Psoas muscle (tissue), 7 donors: ENCODE measurements at regions not wholly inside any gene's neighbourhood (a gene's known extent, or its start where the extent isn't known, plus 50 kb on each side); places are given as distances from the start of the nearest gene placed in this dataset.
"Not testable (repeated sequence)": the region's sequence is repeated elsewhere in the genome, so short reads cannot be mapped to it uniquely, and the experiment has no call there.

Source experiments
- ATAC-seq, 4 donors: fragments of 200-7000 bp; cut with Tn5 transposase; one replicate each; pipeline ENCODE4 v1.9.1; 2020; ENCODE audit warnings: moderate library complexity in 3 of 4, mild to moderate bottlenecking in 2 of 4
- DNase-seq, 2 donors: peaks; one replicate each; pipeline ENCODE4 v3.0.0-alpha.2; 2020
- H3K27ac ChIP-seq: fragments of 200-600 bp; one replicate; pipeline ENCODE4 v1.8.0; 2022
- H3K27me3 ChIP-seq, 3 donors: fragments of 200-600 bp in 1 of 3; one replicate each; pipeline versions ENCODE4 v1.6.1 to v1.8.0; 2013 to 2022; ENCODE audit warnings: low read length in 2 of 3, mild to moderate bottlenecking in 2 of 3, moderate library complexity in 1 of 3; ENCODE audit not compliant: insufficient read depth in 3 of 3
- H3K36me3 ChIP-seq, 2 donors: fragments of 200-600 bp in 1 of 2; one replicate each; pipeline versions ENCODE4 v1.6.1 to v1.8.0; 2013 to 2022; ENCODE audit warnings: low read depth in 1 of 2, mild to moderate bottlenecking in 1 of 2, moderate library complexity in 1 of 2; ENCODE audit not compliant: insufficient read depth in 1 of 2
- H3K4me1 ChIP-seq: fragments of 200-600 bp; one replicate; pipeline ENCODE4 v1.8.0; 2022
- H3K4me3 ChIP-seq: fragments of 200-600 bp; one replicate; pipeline ENCODE4 v1.8.0; 2022; ENCODE audit warnings: mild to moderate bottlenecking
- H3K9me3 ChIP-seq: fragments of 200-600 bp; one replicate; pipeline ENCODE4 v1.8.0; 2022
- CTCF ChIP-seq: fragments of 200-600 bp; IDR thresholded peaks from one replicate; pipeline ENCODE4 v1.8.0; 2022; ENCODE audit warnings: antibody characterized with exemption
- WGBS, 3 donors: extraction: QIAGEN DNeasy Blood & Tissue Kit; methylation state at CpG; one replicate each; pipeline versions ENCODE4 v1.1.6 to v1.1.7; 2013; 5-methylcytosine and 5-hydroxymethylcytosine counted together
- intact Hi-C, 2 donors: fragments of 100-400 bp; cut with DNase I; formaldehyde crosslinking; loops; one replicate each; pipeline versions ENCODE4 v1.11.0 to v1.14.2; 2022
- donor health status: healthy with polysubstance abuse.
- donor health status: DM: no; HTN: no; CAD: no; lungs with moderate emphysema.
- donor health status: Bipolar disorder and iron deficiency.
- donor health status: healthy.
- donor health status: DM: yes; HTN: yes; CAD: no.
- donor health status: DM: no; HTN: no; CAD: no.
- donor health status: DM: yes; HTN: yes; CAD: no.

- Histone ChIP-seq H3K9me3 (no peaks in the 10 kb centered on the region), H3K4me1 (no peaks in the 10 kb centered on the region), H3K4me3 (no peak overlapping the region), H3K36me3 (peaks cover 0 to 9% of the 10 kb centered on the region in 2 donors), H3K27ac (no peak overlapping the region), H3K27me3 (no peaks in the 10 kb centered on the region)
- TF ChIP-seq CTCF = no peak
- DNase-seq (no peak), ATAC-seq (no peak)
- 92 to 93% (median 92%) methylated on average over 7 of the region's 7 CpGs for WGBS, 3 donors
- intact Hi-C loops = no loop called here
Observed at GRCh38 chr2:144006139-144006538, 513.8 kb downstream of the ZEB2 start.

DNA sequence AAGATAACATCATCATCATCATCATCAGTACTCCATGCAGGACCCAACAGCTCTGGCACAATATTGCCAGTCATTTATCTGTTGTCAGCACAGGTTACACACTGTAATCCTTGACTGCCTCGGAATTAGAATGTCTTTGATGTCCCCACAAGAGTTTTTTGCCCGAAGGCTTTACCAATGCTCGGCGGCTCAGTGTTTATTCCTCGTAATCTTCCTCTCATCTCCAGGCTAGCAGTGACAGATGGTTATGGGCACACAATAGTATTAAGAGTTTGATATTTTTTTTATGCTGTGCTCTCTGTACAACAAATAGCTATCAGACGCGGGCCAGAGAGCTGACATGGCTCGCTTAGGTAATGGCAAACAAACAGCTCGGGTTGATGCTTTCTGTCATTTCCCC, 515.2 kb downstream of the ZEB2 start:
- intact Hi-C loops = no loop called here
- DNase-seq (no peak), ATAC-seq (no peak)
- TF ChIP-seq CTCF = no peak
- WGBS, 3 donors = 71 to 88% (median 77%) methylated on average over 9 of the region's 9 CpGs
- Histone ChIP-seq H3K27me3 (no peaks in the 10 kb centered on the region), H3K27ac (no peak overlapping the region), H3K36me3 (peaks cover 0 to 9% of the 10 kb centered on the region in 2 donors), H3K9me3 (no peaks in the 10 kb centered on the region), H3K4me3 (no peak overlapping the region), H3K4me1 (no peaks in the 10 kb centered on the region)

DNA sequence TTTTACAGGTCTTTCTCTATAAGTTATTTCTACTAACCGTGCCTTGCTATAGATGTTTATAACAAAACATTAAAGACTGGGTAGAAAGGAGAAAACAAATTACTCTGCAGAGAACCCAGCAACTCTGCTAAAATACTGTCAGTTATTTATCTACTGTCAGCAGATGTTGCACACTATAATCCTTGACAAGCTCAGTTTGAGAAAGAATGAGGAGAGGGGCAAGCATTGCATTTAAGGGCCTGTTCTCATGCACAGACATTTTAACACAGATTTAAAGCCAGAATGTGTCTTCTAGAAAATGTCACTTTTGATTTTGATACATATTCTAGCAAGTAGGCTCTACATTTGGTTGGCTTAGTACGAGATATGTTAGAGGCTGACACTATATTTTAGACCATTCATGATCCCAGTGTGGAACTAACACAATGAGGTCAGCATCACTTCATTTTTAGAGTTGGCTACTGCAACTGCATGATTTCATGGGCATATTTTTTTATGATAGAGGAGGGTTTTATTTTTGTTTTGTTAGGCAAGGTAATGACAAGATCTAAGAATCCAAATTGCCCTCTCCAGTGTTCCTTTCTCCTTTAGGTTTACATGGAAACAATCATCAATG, 516.4 kb downstream of the ZEB2 start:
- Histone ChIP-seq H3K27ac (no peak overlapping the region), H3K27me3 (no peaks in the 10 kb centered on the region), H3K4me3 (no peak overlapping the region), H3K4me1 (no peaks in the 10 kb centered on the region), H3K36me3 (peaks cover 0 to 9% of the 10 kb centered on the region in 2 donors), H3K9me3 (no peaks in the 10 kb centered on the region)
- DNase-seq (no peak), ATAC-seq (no peak)
- WGBS, 3 donors = 75 to 86% (median 78%) methylated on average over 2 of the region's 2 CpGs
- no peak for TF ChIP-seq CTCF
- intact Hi-C loops = no loop called here

DNA sequence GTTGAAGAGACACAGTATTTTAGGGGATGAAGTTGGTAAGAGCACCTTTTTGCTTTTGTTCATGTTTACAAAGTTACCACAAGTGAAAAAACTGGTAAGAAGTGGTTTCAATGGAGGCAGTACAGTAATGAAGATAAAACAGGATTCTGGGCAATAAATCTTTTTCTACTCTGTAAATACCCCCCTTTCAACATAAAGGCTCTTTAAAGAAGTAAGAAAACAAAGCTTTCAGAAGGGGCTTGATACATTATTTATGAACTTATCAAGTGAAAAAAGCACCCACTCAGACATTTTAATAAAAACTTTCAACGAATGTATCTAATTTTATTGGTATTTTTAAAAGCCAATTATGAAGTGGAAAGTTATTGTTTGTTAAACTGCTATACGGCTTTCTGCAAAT, 522.9 kb downstream of the ZEB2 start:
- Histone ChIP-seq H3K27me3 (no peaks in the 10 kb centered on the region), H3K27ac (no peak overlapping the region), H3K4me1 (no peaks in the 10 kb centered on the region), H3K36me3 (no peaks in the 10 kb centered on the region), H3K4me3 (no peak overlapping the region), H3K9me3 (no peaks in the 10 kb centered on the region)
- intact Hi-C loops = no loop called here
- TF ChIP-seq CTCF = no peak
- DNase-seq (no peak), ATAC-seq (no peak)
- 83 to 89% (median 85%) methylated on average over 2 of the region's 2 CpGs for WGBS, 3 donors

DNA sequence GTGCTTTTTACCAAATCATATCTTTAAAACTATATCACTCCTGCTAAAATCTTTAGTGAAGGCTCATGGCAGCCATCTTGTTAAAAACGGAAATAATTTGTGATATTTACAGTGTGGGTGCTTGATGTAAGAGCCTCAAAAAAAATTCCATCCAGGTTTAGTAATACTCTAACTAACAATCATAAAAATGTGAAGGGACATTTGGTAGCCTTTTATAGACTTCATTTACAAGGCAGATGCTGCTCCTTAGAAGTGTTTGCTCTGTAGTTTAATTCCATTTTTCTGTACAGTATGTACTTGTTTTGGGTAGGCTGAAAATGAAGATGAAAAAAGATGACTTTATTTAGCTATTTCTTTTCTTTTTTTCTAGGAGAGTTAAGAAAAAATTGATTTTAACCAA, 525.0 kb downstream of the ZEB2 start:
- intact Hi-C loops = no loop called here
- Histone ChIP-seq H3K4me1 (no peaks in the 10 kb centered on the region), H3K27ac (no peak overlapping the region), H3K9me3 (no peaks in the 10 kb centered on the region), H3K27me3 (no peaks in the 10 kb centered on the region), H3K36me3 (no peaks in the 10 kb centered on the region), H3K4me3 (no peak overlapping the region)
- ATAC-seq (no peak), DNase-seq (no peak)
- no peak for TF ChIP-seq CTCF
- WGBS, 3 donors = 90 to 100% (median 93%) methylated on average over 1 of the region's 1 CpG

- 97 to 98% (median 98%) methylated on average over 14 to 27 of the region's 30 CpGs for WGBS, 3 donors
- DNase-seq, ATAC-seq: not testable (repeated sequence)
Observed at GRCh38 chr2:143991596-143991995, 528.3 kb downstream of the ZEB2 start.

More at GRCh38 chr2:143991596-143991995, 528.3 kb downstream of the ZEB2 start:
- intact Hi-C loops, H3K27ac ChIP-seq, H3K4me1 ChIP-seq, H3K9me3 ChIP-seq, H3K4me3 ChIP-seq, H3K36me3 ChIP-seq, H3K27me3 ChIP-seq: not testable (repeated sequence)
